DMS53 (cell line): ENCODE measurements at regions not wholly inside any gene's neighbourhood (a gene's known extent, or its start where the extent isn't known, plus 50 kb on each side); places are given as distances from the start of the nearest gene placed in this dataset.
"Not testable (repeated sequence)": the region's sequence is repeated elsewhere in the genome, so short reads cannot be mapped to it uniquely, and the experiment has no call there.

Experiments used
- DNase-seq: peaks from one replicate; lab custom pipeline; 2025; lab: John Stamatoyannopoulos, UW

DNA sequence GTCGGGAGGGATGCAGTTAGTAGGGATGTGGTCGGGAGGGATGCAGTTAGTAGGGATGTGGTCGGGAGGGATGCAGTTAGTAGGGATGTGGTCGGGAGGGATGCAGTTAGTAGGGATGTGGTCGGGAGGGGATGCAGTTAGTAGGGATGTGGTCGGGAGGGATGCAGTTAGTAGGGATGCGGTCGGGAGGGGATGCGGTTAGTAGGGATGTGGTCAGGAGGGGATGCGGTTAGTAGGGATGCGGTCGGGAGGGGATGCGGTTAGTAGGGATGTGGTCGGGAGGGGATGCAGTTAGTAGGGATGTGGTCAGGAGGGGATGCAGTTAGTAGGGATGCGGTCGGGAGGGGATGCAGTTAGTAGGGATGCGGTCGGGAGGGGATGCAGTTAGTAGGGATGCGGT is 96.2 kb downstream of the BDH1 start:
- DNase-seq = not testable (repeated sequence)

DNA sequence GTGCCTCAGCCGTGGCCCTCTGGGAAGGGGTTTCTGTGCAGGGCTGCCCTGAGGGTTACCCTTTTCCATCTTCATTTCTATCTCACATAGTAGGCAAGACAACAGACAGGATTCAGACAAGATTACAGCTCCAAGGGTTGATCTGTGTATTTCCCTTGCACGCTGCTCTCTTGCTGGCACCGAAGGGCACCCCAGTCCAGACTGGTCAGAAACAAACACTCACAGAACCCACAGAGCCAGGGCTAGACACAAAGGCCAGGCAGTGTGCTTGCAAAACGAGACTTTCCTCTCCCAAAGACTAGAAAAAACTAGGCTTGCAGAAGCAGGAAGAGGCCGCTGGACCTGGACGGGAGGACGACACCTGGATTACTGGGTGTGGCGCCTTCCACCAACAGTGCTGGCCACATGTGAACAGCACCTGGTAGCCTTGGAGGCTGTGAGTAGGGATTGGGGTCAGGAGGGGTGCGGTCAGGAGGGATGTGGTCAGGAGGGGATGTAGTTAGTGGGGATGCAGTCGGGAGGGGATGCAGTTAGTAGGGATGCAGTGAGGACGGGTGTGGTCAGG is 96.8 kb downstream of the BDH1 start:
- DNase-seq = no peak

DNA sequence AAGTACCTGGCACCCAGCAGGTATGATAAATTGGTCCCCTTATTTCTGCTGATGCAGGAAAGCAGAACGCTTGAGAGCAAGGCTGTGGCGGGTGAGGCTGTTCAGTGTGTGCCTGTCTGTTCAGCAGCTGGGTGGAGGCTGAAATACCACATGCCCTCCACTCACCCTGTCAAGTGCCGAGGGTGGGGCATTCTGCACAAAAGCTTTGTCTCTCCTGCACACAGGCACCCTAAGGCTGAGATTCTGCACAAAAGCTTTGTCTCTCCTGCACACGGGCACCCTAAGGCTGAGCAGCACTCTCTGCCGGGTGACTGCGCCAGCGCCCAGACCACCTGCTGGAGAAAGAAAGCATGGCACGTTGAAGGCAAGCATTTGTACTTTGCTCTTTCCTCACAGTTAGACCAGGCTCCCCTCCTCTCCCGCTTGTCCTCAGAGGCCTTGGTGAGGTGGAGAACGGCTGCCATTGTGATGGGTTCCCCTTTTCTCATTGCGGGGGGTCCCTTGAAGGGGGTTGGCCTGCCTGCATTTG is 97.5 kb downstream of the BDH1 start:
- DNase-seq = no peak

DNA sequence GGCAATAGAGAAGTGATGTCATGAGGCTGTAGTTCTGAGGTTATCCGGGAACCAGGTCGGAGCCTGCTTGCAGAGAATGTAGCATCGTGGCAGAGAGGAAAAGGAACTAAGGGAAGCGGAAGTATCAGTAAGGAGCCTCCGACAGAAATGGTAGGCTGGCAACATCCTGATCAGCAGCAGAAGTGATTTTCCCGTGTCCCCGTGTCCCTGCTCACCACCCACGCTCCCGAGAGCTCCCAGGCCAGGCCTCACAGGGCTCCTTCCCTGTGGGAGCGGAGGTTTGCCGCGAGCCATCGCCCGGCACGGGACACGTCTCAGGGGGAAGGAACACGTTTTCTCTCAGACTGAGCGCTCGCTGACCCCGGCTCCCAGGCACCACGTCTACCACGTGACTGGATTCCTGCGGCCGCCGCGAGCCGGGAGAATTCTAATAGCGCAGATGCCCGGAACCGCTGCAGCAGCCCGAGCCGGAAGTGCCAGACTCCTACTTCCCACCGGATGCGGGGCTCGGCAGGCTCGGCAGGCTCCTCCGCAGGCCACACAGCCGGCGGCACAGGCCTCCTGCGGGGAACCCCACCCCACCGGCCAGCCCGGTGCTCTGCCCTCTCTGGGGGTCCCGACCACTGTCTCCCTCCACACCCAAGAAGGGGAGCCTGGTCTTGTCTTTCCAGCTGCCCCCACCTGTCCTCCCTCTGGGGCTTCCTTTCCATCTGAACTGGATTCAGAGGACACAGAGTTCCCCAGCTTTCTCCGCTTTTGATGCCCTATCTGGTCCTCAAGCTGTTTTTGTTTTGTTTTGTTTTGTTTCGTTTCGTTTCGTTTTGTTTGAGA is 99.3 kb downstream of the BDH1 start:
- no peak for DNase-seq

DNA sequence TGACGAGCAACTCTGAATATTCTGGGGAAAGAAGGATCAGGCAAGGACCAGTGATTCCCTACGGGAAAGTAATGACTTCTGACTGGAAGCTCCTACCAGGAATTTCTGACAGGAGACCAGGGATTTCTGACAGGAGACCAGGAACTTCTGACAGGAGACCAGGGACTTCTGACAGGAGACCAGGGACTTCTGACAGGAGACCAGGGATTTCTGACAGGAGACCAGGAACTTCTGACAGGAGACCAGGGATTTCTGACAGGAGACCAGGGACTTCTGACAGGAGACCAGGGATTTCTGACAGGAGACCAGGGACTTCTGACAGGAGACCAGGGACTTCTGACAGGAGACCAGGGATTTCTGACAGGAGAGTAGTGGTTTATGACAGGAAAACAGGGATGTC is 100.9 kb downstream of the BDH1 start:
- not testable (repeated sequence) for DNase-seq

DNA sequence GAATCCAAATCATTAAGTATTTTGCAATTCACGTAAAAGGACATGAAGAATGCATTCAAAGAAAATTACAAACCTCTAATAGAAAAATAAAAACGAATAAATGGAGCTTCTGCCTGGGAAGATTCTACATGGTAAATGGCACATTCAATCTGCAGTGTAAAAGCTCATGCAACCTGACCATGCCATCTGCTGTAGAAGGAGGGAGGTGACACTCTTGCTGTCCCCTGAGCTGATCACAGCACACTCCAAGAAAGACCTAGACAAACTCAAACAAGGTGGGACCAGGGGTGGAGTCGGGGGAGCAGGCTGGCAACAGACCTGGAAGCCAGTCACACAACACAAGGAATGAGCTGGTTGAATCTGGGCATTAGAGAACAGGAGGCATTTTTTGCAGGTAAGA is 101.8 kb downstream of the BDH1 start:
- peak; percentile 48 for DNase-seq

DNA sequence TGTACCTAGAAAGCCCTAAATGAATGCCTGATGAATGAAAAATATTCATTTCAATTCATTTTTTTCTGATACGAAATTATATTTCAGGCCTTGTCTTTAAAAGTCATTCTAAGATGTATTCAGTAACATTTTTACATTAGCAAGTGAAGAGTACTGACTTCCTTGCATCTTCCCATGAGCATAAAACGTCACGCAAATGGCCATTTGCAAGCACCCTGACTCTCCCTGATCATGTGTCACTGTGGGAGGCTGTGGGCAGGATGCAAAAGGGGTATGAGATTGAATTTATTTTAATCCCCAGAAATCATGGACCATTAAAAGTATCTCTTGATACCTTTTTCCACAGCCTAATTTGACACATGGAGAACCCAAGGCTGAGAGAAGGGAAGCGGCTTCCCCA is 105.0 kb downstream of the BDH1 start:
- no peak for DNase-seq

DNA sequence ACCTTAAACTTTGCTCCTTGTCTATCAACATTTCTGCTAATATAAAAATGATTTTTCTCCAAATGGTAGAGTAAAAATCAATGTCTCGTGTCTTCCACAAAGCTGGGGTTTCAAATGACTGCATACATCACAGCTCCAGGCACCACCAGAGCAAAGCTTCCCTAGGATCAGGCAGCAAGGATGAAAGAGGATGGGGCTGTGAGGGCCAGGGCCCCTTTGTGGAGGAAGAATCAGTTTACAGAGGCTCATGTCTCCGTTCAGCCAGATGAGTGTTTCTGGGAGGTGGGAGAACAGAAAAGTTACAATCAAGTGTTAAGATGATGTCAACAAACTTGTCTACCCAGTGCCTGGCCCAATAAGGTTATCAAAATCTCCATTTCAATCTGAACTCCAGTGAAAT is 105.5 kb downstream of the BDH1 start:
- no peak for DNase-seq

DNA sequence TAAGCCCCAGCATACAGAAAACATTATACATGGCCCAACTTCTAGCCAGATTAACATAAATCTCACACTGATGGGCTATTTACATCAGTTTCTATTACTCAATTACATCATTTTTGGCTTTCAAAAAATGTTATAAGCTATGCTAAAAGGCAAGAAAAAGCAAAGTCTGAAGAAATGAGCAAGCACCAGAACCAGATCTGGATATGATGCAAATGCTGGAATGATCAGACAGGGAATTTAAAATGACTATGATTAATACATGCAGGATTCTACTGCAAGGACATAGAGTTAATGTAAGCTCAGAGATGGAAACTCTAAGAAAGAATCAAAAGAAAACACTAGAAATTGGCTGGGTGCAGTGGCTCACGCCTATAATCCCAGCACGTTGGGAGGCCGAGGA is 106.6 kb downstream of the BDH1 start:
- not testable (repeated sequence) for DNase-seq

DNA sequence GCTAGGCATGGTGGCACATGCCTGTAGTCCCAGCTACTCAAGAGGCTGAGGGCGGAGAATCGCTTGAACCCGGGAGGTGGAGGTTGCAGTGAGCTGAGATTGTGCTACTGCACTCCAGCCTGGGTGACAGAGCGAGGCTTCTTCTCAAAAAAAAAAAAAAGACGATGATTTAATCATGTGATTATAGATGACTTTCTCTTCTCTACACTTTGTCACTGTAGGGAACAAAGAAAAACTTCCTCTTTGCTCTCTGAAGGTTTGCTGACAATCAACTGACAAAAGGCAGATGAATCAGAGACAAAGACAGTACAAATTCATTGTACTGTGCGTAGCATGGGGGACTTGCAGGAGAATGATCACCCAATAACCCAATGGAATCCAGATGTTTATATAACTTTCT is 108.0 kb downstream of the BDH1 start:
- DNase-seq = not testable (repeated sequence)

DNA sequence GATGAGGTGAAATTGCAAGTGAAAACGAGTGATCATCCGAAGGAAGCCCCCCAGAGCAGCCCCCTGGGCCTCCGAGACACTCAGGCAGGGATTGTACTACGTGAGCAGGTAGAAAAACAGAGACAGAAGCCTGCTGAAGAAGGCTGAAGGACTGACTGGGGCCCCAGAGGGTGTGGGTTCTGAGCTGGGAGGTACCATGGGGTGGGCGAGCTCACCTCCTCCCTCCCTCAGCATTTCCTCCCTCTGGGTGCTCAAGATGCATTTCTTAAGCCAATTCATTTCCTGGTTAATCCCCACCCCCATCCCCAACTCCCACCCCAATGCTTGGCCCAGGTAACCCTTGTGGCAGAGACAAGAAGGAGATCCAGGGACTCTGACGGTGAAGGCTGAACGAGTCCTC is 108.7 kb downstream of the BDH1 start:
- DNase-seq = no peak

DNA sequence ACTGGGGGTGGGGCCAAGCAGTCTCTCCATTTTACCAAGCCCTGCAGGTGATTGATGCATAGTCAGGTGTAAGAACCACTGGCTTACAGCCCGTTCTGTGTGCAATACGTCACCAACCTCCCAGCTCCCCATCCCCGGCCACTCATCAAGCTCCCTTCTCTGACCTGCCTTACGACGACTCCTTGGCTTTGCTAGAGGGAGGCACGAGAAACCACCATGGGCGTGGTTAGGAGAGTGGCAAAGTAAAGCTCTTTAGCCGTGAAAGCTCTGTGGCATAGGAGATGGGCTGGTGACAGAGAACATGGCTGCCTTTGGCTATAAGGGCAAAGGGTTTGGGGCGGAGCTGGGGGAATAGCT is 109.1 kb downstream of the BDH1 start:
- DNase-seq = no peak

DNA sequence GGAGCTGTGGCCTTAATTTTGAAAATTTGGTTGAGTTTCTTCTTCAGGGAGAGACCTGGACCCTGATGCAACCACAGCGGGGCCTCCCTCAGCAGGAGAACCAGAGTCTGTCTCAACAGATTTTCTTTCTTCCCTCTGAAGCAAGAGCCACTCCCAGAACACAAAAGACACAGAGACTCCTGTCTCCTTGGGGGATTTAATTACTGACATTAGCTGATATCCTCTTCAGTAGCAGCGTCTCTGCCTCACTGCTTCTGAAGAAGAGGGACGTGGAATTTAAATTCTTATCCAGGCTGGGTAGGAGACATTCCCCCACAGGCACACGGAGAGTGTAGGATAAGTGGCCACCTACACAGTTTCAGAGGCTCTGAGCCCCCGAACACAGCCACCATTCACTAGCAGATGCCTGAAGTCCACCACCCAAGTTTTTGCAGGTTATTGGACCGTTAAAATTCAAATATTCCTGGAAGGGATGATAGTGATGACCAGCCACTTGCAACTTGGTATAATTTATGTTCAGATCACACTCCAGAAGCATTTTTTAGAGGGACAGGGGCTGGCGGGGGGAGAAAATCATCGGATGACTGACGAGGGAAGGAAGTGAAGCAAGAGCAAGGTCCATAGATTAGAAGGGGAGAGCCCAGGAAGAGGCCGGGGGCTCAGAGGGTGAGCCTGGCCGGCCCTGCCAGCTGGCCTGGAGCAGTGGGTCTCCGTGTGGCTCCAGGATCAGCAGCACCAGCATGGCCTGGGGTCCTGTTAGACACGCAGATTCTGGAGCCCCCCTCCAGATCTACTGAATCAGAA is 109.7 kb downstream of the BDH1 start:
- no peak for DNase-seq

DNA sequence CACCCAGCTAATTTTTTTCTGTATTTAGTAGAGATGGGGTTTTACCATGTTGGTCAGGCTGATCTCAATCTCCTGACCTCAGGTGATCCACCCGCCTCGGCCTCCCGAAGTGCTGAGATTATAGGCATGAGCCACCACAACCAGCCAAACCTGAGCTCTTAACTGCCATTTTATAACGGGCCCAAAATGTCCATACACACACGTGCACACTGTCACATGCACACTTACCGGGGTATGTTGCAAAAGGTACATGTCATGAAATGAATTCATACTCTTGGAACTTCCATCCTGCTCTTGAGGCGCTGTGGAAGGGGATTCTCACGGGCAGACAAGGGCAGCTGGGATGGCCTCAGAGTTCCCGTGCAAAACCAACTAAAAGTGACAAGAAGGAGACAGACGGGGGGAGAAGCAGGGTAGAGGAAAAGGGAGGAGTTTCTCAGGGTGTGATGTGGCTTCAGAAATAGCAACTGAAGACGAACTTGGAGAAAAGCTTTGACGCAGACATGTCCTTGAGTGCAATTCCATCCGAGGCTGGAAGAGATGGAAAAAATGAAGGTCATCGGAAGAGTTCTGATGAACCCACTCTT is 110.9 kb downstream of the BDH1 start:
- DNase-seq = no peak

DNA sequence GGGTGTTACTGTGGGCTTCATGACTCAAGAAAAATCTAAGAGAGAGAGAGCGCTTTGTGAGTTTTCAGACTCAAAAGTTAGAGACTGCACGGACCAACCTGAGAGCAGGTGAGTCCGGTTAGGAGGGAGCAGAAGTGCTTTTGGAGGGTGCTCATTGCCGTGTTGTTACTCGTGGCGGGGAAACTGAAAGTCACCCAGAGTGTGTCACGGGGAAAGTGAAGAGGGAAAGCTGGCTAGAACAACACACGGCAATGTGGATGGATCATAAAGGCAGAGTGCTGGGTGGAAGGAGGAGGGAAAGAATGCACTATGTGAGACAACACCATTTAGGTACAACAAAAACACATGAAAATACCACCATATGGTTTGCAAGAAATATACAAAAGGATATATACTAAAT is 112.3 kb downstream of the BDH1 start:
- no peak for DNase-seq

DNA sequence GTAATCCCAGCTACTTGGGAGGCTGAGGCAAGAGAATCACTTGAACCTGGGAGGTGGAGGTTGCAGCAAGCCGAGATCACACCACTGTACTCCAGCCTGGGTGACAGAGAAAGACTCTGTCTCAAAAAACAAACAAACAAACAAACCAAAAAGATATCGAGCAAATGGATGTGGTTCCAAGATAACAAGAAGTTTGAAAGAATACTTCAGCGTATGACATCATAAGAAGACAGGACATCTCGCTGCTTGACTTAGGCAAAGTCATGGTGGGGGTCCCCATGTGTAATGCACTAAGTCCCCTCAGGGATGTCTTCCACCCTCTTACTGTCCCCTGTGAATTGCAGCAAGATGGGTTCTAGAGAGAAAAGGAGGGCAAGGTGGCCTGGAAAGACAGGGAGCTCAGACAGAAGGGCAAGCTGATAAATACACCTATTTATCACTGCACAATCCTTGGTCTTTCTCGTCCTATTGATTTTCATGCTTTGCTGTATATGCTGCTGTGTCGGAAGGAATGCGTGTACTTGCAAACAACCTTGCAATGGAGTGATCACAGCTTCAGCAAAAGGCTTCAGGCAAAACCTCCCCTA is 115.0 kb downstream of the BDH1 start:
- DNase-seq = no peak

DNA sequence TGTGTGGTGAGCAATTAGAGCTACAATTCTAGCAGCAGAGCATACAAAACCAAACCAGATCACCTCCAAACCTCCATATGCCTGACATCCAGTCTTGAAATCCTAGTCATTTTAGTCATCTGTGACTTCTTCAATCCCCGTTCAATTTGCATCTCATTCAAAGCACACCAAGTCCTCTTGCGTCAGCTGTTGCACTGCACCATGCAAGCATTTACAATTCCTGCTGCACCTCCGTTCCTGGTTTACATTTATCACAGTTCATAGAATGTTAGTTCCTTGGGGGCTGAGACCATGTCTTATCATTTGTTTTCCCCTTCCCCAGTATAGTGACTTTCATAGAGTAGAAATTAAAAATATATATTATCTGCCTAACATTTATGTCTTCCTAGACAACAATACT is 116.9 kb downstream of the BDH1 start:
- DNase-seq = no peak

DNA sequence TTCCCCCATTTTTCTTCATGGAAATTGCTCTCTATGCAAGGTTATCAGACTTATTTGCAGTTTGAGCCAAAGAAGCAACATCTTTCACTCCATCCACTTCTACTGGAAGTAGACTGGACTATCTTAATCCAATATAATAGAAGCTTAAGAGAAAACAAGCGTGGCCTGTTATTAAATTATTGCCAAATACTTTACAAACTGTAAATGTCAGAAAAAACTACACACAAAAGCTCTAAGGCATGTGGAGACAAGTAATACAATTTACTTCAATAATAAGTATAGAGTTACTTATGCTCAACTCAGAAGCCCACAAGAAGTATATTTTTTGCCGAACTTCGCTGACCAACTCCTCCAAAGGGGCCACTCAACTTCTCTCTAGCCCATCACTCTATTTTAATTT is 120.3 kb downstream of the BDH1 start:
- DNase-seq = no peak

DNA sequence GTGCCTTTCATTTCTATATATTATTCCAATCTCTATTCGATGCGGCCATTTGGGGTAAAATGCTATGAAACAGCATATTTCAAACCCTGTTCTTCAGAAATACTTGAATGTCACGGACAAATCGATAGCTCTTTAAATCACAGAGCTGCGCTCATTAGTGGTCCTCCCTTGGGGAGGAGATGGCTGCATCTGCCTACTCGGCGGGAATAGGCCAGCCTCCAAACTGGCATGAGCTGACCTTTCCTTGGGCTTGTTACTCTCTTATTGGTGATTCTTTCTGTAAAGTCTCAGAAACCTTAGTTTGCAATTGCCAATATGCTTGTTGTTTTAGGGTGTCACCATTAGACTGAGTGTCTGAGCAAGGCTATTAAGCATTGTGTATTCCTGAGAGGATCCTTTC is 120.9 kb downstream of the BDH1 start:
- no peak for DNase-seq

DNA sequence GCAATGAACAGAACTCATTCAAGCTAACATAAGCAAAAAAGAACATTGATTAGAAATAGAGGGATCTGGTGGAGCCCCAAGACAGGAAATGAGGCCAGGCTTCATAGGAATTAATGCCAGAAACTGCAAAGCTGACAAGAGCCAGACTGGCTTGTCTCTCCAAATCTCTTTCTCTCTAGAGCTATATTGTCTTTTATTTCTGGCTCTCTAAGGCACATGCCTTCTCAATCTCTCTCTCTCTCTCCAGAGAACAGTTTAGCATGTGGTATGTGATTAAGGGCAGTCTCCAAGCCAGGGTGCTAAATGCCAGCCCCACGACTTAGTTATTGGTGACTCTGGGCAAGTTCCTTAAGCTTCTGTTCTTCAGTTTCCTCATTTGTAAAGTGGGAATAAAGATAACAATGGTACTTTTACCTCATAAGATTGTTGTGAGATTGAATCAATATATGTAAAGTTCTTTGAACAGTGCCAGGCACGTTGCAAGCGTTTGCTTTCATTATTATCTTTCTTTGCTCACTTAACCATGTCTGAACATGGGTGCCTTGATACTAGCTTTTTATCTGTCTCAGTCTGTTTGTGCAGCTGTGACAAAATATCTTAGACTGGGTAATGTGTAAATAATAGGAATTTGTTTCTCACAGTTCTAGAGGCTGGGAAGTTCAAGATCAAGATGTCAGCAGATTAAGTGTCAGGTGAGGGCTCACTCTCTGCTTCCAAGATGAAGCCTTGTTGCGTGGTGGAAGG is 123.2 kb downstream of the BDH1 start:
- no peak for DNase-seq

DNA sequence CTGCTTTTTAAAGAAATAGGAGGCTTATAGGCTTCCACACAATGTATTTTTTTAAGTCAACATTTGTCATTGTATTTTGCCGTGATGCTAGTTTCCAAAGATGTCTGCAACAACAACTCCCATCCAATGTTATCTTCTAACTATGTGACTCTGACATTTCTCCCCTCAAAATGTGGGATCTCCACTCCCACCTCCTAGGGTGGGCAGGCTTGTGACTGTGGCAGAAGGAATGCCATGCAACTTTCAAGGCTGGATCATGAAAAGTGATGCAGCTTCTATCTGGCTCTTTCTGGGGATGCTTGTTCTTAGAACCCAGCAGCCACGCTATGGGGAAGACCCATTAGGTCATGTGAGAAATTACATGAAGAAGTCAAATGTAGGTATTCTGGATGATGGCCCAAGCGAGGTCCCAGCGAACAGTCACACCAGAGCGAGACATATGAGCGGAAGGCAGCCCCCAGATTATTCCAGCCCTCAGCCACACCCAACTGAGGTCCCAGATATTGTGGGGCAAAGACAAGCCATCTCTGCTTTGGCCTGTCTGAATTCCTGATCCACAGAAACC is 124.3 kb downstream of the BDH1 start:
- no peak for DNase-seq
